HG02852 (cell line): ENCODE measurements at regions not wholly inside any gene's neighbourhood (a gene's known extent, or its start where the extent isn't known, plus 50 kb on each side); places are given as distances from the start of the nearest gene placed in this dataset.

Experiments
- ATAC-seq: cut with Tn5 transposase; IDR thresholded peaks from one replicate; pipeline ENCODE4 v1.9.1; 2021; ENCODE audit warnings: mild to moderate bottlenecking, moderate library complexity; ENCODE audit not compliant: unreplicated experiment

DNA sequence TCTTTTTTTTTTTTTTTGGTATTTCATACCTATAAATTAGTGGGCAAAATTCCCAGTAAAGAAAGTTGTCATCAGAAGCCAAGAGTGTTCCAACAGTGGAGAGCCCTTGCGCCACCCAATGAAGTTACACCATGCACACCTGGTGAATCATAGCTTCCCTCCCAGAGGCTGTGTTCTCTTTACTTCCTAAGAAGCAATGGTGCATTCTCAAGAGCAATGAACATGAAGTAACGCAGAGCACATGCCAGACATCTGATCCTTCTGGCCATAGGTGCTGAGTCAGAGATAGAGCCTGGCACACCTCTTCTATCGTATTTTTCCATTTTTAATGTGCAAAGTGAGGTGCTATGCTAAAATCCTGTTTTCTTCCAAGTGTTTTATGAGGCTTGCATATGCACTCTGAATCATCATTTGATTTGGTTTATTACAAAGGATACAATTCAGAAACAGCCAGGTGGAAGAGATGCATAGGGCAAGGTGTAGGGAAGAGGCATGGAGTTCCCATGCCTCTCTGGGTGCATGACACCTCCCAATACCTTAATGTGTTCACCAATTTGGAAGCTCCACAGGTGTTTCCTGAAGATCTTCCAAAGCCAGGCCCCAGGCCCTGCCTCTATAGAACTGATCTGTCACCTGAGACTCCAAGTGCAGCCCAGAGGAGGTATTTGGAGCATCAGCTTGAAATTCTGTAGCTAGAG lies 408.0 kb downstream of the SIPA1L2 start:
- ATAC-seq, result no peak

DNA sequence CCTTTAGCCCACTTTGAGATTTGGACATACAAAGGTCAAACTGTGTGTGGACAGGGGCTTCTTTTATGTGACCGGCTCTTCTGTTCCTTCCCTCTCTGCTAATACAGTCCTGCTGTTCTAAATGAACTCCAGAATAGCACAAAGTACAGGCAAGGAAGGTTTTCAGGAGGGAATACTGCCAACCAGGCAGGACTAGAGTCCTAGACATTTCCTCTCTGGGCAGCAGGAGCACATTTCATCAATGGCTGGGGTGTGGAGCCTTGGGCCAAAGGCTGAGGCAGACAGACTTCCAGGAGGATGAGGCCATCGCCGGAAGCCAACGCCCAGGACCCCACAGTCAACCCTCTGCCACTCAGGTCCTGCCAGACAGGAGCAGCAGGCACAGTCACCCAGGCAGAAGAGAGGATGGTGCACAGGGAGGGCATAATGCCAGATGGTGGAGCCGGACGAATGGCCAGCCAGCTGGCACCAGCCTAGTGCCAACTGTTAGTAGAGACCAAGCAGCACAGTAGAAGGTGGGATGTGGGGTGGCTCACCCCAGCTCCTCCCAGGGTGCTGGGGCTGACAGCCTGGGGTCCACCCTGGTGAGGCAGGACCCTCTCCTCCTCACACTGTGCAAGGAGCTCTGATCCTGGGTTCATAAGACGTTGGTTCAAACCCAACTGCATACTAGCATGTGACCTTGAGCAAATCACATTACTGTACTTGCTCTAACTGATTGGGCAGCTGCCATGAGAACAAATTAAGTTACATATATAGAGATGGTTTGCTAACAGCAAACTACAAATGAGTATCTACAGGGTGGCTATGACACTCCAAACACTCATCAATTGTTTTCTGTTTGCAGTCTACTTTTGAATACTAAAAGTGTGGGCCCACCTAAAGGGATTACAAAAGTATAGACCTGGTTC lies 410.7 kb downstream of the SIPA1L2 start:
- ATAC-seq, result no peak

DNA sequence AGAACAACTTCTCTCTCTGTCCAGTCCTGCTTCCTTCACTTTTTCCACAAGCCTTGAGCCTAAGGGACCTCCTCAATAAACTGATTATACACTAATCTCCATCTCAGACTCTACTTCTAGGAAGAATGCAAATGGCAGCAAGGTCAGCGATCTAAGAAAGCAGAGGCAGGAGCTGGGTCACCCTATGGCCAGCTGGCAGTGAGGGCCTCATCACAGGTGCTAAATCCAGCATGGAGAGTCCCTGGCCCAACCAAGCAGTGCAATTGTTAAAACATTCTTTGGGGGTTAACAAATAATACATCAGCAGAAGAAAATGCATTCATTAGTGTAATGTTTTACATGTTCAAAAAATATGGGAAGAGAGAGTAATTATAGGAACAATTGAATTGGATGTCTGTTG lies 416.0 kb downstream of the SIPA1L2 start:
- ATAC-seq, result no peak

DNA sequence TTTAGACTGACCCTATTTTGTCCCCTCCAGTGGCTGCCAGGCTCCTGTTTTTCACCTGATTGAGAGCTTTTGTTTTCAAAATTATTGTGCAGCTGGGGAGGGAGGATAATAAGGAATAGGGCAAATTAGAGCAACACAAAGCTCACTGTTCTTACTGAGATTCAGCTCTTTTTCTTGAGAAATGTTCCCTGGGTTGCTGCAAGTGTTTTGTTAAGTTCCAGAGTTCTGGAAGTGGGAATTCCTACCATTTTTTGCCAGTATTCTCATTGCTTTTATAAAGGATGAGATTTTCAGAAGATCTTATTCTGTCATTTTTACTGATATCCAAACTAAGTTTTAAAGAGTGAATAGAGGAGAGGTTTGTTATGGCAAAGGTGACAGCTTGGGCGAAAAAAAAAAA lies 417.7 kb downstream of the SIPA1L2 start:
- no peak for ATAC-seq

DNA sequence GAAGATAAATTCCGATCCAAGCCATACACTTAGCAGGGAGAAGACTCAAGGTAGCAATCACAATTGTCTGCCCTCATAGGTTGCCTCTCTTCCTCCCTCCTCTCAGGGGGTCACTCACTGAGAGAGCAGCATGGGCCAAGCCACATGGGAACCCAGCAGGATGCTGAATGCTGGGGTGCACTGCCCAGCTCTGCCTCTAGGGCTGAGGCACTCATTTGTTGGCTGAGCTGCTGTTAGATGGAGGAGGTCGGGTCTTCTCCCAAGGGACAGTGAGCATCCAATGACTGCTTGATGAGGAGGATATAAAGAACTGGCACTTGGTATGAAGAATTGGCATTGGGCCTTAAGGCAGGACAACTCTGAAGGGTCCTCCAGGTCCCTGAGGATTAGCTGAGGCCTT lies 418.8 kb downstream of the SIPA1L2 start:
- ATAC-seq, result peak; percentile 52

DNA sequence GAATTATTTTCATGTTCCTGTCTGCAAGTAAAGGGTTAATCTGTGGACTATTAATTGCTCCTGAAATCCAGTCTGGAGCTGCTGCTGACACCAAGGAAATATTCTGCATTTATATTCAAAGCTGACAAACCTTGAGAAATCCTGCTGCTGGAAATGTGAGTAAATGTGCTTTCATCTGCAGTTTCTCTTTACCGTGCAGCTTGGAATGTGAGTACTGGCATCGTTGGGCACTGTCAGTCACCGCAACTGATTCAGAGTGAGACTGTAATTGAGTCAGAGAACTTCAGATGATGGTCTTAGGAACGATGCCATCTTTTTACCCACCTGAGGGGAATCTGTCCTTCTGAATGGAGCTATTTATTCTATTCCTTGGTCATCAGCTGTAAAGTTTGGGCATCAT lies 420.6 kb downstream of the SIPA1L2 start:
- no peak for ATAC-seq

DNA sequence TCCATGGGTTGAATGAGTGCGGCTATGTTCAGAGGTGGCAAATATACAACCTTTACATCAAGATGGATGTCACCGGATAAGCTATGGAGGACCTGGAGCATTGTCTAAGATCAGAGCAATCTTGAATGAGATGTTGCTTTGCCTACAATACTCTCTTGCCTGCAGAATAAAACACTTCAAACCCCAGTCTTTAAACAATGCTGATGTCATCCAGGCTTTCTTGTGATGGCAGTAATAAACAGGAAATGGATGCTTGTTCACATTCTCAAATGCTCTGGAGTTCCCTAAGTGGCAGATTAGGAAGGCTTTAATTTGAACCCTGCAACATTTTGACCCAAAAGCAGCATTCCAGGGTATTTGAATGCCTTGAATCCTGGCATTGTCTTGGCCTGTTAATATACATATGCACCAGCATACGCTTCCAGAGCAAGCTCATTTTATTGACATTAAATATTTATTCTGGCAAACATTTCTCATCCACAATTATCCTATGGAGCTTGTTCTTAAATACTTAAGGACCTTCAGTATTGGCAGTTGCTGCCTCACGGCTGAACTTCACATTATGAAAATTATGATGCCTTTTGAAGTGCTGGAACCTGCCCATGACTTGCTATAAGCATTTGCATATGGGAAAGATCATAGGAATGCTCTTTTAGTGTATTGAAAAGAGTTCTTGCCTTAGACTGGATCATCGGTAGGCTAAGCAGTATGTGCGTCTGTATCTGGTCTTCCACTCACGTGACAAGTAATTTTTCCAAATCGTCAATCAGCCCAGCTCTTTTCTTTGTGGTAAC lies 422.7 kb downstream of the SIPA1L2 start:
- no peak for ATAC-seq

DNA sequence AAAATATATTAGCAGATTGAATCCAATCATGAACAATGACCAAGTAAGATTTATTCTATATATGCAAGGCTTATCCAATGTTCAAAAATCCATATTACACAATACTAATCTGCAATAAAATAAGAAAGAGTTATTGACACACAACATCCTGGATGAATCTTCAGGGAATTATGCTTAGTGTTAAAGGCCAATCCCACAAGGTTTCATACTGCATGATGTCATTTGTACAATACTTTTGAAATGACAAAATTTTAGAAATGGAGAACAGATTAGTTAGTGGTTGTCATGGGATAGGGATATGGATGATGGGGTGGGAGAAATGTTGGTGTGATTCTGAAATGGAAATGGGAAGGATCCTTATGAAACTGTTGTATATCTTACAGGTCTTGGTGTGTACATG lies 425.7 kb downstream of the SIPA1L2 start:
- ATAC-seq, result no peak

DNA sequence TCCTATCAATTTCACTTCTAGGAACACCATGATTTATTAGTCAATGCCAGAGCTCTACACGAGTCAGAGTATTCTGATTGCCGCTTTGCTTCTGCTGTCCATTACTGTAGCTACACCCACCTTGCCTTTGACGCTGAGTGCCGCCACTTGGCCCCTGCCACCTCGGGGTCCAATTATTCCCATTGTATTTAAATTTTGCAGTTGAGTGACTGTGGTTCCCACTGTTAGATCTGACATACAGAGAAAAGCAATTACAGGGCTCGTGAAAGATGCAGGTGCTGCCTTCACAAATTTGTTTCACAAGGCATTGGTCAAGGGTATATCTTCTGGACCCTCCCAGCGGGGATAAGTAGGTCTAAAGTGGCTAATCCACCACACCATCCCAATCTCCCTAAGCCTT lies 428.9 kb downstream of the SIPA1L2 start:
- ATAC-seq, result no peak

DNA sequence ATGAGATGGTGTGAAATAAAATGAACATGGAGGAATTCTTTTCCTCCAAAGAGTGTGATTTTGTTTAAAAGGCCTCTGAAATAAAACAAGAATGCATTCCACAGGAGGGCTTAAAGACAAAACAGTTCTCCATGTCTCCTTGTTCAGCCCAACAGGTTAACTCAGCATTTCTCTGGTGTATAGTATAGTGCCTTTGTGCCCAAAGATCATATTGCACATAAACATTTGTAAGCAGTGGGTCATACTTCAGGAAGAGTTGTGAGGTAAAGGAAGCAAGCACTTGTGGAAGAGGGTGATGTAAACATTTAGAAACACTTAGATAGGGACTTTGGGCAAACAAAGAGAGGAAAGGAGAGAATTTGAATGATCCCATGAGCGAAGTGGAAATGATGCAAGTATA lies 433.9 kb downstream of the SIPA1L2 start:
- no peak for ATAC-seq

DNA sequence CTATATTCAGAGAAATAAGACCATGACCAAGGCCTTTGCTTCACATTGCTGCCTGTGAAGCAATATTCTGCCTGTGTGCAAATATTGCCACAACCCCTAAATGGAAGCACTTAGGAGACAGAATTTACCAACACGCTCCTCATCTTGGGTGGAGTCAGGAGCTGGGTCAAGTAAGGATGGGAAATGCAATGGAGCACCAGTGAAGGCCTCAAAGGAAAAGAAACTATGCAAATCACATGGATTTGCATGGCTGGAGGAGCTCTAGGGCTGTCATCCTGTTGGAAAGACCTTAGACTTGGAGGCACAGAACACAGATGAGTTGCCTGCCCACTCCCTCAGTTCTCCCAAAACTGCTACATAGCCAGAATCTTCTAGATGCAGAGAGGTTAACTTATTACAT lies 435.5 kb downstream of the SIPA1L2 start:
- no peak for ATAC-seq

DNA sequence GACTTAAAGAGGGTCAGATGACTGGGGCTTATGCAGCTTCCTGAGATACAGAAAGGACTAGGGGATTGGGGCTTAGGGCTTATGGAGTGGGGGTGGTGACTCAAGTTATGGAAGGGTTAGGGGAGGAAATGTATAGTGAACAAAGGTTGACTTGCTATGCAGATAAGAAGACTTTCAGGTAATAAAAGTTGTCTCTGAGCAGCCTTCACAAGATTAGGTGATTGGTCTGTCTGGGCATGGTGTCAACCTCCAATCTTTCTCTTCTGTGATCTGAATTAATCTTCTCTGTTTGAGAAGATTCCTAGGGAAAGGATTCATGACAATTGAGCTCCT lies 436.5 kb downstream of the SIPA1L2 start:
- no peak for ATAC-seq

DNA sequence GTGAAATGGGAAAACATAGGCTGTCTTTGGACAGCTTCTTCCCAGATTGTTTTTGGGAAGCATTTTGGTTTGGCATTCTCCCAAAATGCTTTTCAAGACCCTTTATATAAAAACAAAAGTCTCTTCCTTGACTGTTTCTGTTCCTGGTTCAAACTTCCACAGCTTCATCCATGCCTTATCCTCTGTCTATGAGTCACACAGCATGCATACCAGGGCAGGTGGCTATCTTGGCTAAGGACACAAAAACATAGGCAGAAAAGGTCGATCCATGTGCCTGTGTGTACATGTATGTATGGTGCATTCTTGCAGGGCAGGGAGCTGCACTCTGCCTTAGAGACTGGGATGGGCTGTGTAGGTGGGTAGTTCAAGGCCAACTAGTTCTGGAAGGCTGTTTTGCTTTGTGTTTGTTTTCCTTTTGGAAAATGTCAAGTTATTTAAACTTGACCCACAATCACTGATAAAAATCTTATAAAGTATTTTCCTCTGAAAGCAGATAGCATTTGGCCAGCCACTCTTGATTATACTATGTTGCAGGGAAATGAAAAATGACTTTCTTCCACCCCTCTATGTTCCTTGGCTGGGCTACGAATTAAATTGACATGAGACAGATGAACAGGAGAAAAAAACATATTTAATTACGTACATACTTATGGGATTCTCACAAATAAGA lies 437.0 kb downstream of the SIPA1L2 start:
- no peak for ATAC-seq

DNA sequence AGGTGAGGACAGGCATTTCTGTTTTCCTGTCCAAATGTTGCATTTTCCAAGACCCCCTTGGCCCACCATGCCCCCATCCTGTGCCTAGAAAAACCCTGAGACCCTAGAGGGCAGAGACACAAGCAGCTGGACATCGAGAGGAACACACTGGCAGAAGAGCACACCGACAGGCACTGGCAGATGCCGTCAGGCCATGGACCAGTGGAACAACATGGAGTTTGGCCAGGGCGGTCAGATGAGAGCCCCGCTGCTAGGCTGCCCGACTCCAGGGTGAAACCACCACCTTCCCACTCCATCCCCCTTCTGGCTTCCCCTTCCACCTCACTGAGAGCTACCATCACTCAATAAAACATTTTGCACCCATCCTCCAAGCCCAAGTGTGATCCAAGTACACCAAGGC lies 438.4 kb downstream of the SIPA1L2 start:
- ATAC-seq, result no peak

DNA sequence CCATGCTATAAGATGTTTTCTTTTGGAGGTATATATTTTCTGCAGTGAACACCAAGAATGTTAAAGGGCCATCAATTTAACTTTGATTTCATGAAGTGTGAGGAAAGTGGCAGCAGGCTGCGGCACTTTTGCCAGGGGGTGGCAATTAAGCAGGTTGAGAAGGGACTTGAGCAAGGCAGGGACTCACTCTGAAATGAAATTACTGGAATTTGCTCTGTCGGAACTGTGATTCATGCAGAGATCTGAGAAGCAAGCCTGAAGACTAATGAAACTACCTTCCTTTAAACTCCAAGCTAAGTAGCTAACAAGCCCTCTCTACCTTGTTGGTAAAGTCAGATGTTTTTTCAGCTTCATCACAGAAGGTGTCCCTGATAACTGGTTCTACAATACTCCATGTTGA lies 441.6 kb downstream of the SIPA1L2 start:
- no peak for ATAC-seq

DNA sequence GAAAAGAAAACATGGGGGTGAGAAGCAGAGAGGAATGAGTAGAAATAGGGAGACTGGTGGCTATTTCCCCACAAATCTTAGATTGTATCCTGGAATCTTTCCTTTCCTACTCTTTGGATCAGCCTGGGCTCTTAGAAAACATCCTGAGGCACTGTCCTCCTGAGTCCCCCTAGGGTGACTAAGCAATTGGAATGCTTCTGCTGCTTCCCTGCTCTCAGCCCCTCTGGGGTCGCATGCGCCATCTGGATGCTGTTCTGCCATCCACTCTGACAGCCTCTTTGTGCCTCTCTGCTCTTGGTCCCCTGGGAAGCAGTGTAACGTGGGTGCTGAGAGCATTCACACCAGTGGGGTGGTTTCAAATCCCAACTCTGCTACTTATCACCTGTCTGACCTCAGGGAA lies 443.0 kb downstream of the SIPA1L2 start:
- no peak for ATAC-seq

DNA sequence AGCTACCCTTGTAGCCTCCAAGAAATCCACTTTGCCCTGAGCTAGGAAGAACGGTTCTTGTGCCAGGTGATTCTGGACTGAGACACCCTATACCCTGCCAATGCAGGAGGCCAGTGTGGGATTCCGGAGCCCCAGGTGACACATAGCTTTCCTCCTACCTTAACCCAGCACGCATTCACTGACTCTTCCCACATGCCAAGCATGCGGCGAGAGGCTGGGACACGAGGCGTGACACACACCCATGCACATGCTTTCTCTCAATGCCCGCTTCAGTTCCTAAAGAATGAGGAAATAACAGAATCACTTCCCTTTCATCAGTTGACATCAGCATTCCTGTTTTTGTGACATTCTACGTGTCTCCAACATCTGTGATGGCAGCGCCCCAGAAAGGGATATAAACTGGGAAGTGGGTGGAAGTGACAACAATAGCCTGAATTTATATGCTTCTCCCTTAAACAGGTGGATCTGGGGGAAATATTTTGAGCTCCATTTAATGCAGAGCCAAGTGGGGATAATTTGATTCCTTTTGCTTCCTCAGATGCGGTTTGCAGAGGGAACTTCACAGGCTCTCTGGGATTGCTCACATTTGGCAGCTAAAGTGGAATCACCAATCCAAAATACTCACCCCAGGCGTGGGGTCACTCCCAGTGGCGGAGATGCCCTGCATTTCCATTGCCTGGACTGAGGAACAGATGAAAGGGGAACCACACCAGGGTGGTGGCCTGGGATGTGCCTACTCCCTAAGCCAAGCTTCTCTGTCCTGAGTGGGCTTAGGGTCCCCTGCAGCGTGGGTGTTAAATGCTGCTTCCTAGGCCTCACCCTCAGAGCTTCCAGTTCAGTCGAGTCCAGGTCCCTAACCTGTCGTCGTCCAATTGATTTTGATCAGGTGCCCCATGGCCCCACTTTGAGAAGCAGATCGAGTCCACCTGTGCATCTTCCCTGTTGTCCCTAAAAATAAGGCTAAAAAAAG lies 445.1 kb downstream of the SIPA1L2 start:
- ATAC-seq, result no peak

DNA sequence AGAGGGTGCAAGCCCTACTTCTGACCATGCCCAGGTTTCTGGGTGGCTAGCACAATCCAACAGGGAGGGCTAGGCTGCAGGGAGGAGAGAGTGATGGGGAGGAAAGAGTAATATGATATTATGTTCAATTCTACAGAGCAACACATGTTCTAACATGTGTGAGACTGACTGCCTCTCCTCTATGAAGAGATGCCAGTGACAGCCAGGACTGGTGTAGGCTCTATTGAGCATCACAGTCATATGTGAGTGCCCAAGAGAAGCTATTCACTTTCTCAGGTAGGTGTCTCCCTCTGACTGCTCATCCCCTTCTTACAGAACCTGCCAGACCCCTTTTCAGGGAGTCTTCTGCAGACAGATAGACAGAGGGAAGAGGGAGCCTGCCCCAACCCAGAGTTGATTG lies 446.1 kb downstream of the SIPA1L2 start:
- ATAC-seq, result no peak

DNA sequence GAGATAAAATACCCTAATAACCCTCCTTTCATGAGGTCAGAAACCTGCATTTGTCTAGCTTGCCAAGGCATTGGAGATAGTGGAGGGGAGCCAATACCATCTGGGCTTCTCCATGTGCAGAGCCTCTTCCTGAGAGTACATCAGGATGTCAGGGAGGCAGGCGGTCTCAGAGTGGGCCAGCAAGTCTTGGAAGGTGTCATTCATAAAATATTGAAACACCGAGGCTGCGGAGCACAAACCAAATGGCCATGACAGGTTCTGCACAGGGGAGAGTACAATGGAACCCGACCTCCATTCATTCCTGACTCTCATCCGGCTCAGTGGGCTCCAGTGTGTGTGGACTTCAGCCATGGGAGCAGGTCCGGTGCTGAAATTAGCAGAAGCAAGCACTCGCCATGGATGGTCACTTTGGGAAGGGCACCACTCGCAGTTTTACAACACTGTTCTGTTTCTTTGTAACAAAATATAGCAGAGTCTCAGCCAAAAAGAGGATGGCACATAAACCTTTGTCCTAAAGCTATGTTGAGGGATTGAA lies 446.6 kb downstream of the SIPA1L2 start:
- no peak for ATAC-seq

DNA sequence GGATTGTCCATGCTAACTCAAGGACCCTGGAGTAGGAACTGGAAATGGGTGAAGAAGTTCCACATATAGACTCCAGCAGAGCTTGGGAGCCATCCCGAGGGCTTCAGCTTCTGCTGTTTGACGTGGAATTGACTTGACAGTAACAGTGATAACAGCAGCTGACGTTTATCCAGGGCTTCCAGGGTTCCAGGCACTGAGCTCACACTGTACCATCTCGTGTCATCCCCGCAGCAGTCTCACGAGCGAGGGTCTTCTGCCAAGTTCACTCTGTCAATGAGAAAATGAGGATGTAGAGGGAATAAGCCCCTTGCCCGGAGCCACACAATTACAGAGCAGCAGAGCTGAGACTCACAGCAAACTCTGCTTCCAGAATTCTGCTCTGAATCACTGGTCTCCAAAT lies 447.7 kb downstream of the SIPA1L2 start:
- no peak for ATAC-seq
